Fibroblast of lung (primary cell): ENCODE measurements at regions not wholly inside any gene's neighbourhood (a gene's known extent, or its start where the extent isn't known, plus 50 kb on each side); places are given as distances from the start of the nearest gene placed in this dataset.

Source experiments
- EZH2 ChIP-seq: IDR thresholded peaks from 2 replicates; pipeline ENCODE4 v1.5.1; 2012; ENCODE audit warnings: low read length, control low read depth, mild to moderate bottlenecking; ENCODE audit errors: missing control alignments
- TF ChIP-seq, protein P1 (sequence below), 2 donors: IDR thresholded peaks in 1 of 2; conservative IDR thresholded peaks in 1 of 2; 1 replicate in 1 of 2; 2 replicates in 1 of 2; pipeline ENCODE4 v1.5.1; 2011 to 2012; ENCODE audit warnings: low read length in 2 of 2, control low read depth in 1 of 2, inconsistent platforms in 1 of 2, low read depth in 1 of 2, mild to moderate bottlenecking in 1 of 2

DNA sequence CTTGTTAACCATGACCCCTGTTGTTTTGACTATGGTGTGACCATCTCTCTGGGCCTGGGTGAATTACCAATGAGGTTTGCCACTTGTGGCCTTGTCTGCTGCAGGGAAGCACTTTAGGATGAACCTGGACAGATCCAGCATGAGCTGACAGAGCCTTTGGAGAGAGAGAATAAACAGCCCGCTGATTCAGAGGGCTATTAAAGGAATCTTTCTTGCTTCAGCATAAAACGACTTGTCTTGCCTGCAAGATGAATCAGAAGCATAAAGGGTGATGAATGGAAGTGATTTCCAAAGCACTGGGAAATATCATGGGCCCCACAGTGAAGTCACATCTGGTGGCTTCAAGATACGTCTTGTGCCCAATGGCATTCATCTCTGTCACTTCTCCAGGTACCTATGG lies 69.0 kb upstream of the WSCD2 start:
- TF ChIP-seq, protein P1, sequence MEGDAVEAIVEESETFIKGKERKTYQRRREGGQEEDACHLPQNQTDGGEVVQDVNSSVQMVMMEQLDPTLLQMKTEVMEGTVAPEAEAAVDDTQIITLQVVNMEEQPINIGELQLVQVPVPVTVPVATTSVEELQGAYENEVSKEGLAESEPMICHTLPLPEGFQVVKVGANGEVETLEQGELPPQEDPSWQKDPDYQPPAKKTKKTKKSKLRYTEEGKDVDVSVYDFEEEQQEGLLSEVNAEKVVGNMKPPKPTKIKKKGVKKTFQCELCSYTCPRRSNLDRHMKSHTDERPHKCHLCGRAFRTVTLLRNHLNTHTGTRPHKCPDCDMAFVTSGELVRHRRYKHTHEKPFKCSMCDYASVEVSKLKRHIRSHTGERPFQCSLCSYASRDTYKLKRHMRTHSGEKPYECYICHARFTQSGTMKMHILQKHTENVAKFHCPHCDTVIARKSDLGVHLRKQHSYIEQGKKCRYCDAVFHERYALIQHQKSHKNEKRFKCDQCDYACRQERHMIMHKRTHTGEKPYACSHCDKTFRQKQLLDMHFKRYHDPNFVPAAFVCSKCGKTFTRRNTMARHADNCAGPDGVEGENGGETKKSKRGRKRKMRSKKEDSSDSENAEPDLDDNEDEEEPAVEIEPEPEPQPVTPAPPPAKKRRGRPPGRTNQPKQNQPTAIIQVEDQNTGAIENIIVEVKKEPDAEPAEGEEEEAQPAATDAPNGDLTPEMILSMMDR (conservative IDR thresholded peaks at IDR 0.05 in 1 of 2, IDR thresholded peaks at IDR 0.05 in 1 of 2; ENCODE audit: low read depth in 1 of 2, low read length in 2 of 2) = no peak
- TF ChIP-seq EZH2 = no peak
